ENCODE measurements at regions not wholly inside any gene's neighbourhood (a gene's known extent, or its start where the extent isn't known, plus 50 kb on each side); places are given as distances from the start of the nearest gene placed in this dataset.
"Not testable (repeated sequence)": the region's sequence is repeated elsewhere in the genome, so short reads cannot be mapped to it uniquely, and the experiment has no call there.

GRCh38 chr11:13136272-13136596 lies 127.1 kb downstream of the RASSF10 start:
- no peak for DNase-seq

GRCh38 chr11:13137844-13138301 lies 128.8 kb downstream of the RASSF10 start:
- DNase-seq = no peak

- not testable (repeated sequence) for DNase-seq
Observed at GRCh38 chr11:13139085-13139484, 130.0 kb downstream of the RASSF10 start.

- DNase-seq = no peak
Observed at GRCh38 chr11:13140028-13140870, 131.1 kb downstream of the RASSF10 start.

- DNase-seq = no peak
Observed at GRCh38 chr11:13140873-13141655, 131.9 kb downstream of the RASSF10 start.

- DNase-seq = no peak
Observed at GRCh38 chr11:13141731-13142709, 132.9 kb downstream of the RASSF10 start.

GRCh38 chr11:13143486-13144297 lies 133.9 kb upstream of the BMAL1 start:
- no peak for DNase-seq

GRCh38 chr11:13145461-13145860 lies 132.1 kb upstream of the BMAL1 start:
- no peak for DNase-seq

- no peak for DNase-seq
Observed at GRCh38 chr11:13149991-13150390, 127.6 kb upstream of the BMAL1 start.

GRCh38 chr11:13150487-13150886 lies 127.1 kb upstream of the BMAL1 start:
- DNase-seq = no peak

GRCh38 chr11:13152264-13152663 lies 125.3 kb upstream of the BMAL1 start:
- DNase-seq = no peak

- peak in 1 of 4 experiments; percentile 11 for DNase-seq
Observed at GRCh38 chr11:13152736-13153541, 124.7 kb upstream of the BMAL1 start.

GRCh38 chr11:13154374-13154773 lies 123.2 kb upstream of the BMAL1 start:
- not testable (repeated sequence) for DNase-seq

GRCh38 chr11:13160346-13160745 lies 117.2 kb upstream of the BMAL1 start:
- DNase-seq = no peak

- no peak for DNase-seq
Observed at GRCh38 chr11:13160806-13161205, 116.8 kb upstream of the BMAL1 start.

- DNase-seq = no peak
Observed at GRCh38 chr11:13163158-13163557, 114.4 kb upstream of the BMAL1 start.

GRCh38 chr11:13166036-13166435 lies 111.6 kb upstream of the BMAL1 start:
- no peak for DNase-seq

GRCh38 chr11:13168271-13168670 lies 109.3 kb upstream of the BMAL1 start:
- no peak for DNase-seq

GRCh38 chr11:13169709-13170108 lies 107.9 kb upstream of the BMAL1 start:
- peak in 3 of 4 experiments; percentile 7 to 24 (median 10) for DNase-seq

GRCh38 chr11:13174090-13174489 lies 103.5 kb upstream of the BMAL1 start:
- DNase-seq = no peak

Data from suppressor macrophage (primary cell).